Bronchial epithelial cell (primary cell): ENCODE measurements at regions not wholly inside any gene's neighbourhood (a gene's known extent, or its start where the extent isn't known, plus 50 kb on each side); places are given as distances from the start of the nearest gene placed in this dataset.

Experiments used
- DNase-seq: peaks from one replicate; pipeline ENCODE4 v3.0.0-alpha.2; 2010; ENCODE audit warnings: low read depth
- FAIRE-seq: peaks from 2 replicates; lab custom pipeline; 2011; peaks lifted over from hg19 to GRCh38; lab: Jason Lieb, UNC
- H3K27me3 ChIP-seq: 2 replicates; pipeline ENCODE4 v1.5.1; 2011; ENCODE audit warnings: low read length; ENCODE audit not compliant: control insufficient read depth, insufficient read depth
- H3K36me3 ChIP-seq: 2 replicates; pipeline ENCODE4 v1.5.1; 2011; ENCODE audit warnings: low read length; ENCODE audit not compliant: control insufficient read depth, insufficient read depth
- H3K4me3 ChIP-seq: 2 replicates; pipeline ENCODE4 v1.5.1; 2011; ENCODE audit warnings: mild to moderate bottlenecking, low read depth, low read length, control low read depth
- CTCF ChIP-seq: IDR thresholded peaks from 2 replicates; pipeline ENCODE4 v1.5.1; 2011; ENCODE audit warnings: mild to moderate bottlenecking, moderate library complexity, low read length, control low read depth, inconsistent platforms; ENCODE audit not compliant: insufficient read depth, severe bottlenecking

- FAIRE-seq (no peak), DNase-seq (peak; percentile 17)
- TF ChIP-seq CTCF: no peak
These were observed 133.6 kb upstream of the NR3C1 start for GRCh38 chr5:143537056-143537455.

GRCh38 chr5:143536364-143536763 lies 132.9 kb upstream of the NR3C1 start:
- H3K36me3 ChIP-seq: no peaks in the 10 kb centered on the region
- no peaks in the 10 kb centered on the region for H3K27me3 ChIP-seq
- H3K4me3 ChIP-seq: no peak overlapping the region
- DNase-seq (peak; percentile 97), FAIRE-seq (no peak)
- TF ChIP-seq CTCF: no peak

More at GRCh38 chr5:143537056-143537455, 133.6 kb upstream of the NR3C1 start:
- no peak overlapping the region for H3K4me3 ChIP-seq
- H3K27me3 ChIP-seq: no peaks in the 10 kb centered on the region
- H3K36me3 ChIP-seq: no peaks in the 10 kb centered on the region

GRCh38 chr5:143534761-143535154 lies 131.3 kb upstream of the NR3C1 start:
- H3K27me3 ChIP-seq: no peaks in the 10 kb centered on the region
- no peaks in the 10 kb centered on the region for H3K36me3 ChIP-seq
- DNase-seq: no peak
- TF ChIP-seq CTCF: no peak
- H3K4me3 ChIP-seq: no peak overlapping the region
- FAIRE-seq: no peak

GRCh38 chr5:143533978-143534760 lies 130.7 kb upstream of the NR3C1 start:
- FAIRE-seq (no peak), DNase-seq (no peak)
- no peak for TF ChIP-seq CTCF
- Histone ChIP-seq H3K4me3 (no peak overlapping the region), H3K36me3 (no peaks in the 10 kb centered on the region), H3K27me3 (no peaks in the 10 kb centered on the region)

- Histone ChIP-seq H3K27me3 (no peaks in the 10 kb centered on the region), H3K36me3 (no peaks in the 10 kb centered on the region), H3K4me3 (no peak overlapping the region)
- TF ChIP-seq CTCF: no peak
- no peak for FAIRE-seq
- DNase-seq: no peak
These were observed 130.0 kb upstream of the NR3C1 start for GRCh38 chr5:143533475-143533874.

- FAIRE-seq: no peak
- peak; percentile 37 for DNase-seq
These were observed 124.3 kb upstream of the NR3C1 start for GRCh38 chr5:143527808-143528207.

More at GRCh38 chr5:143527808-143528207, 124.3 kb upstream of the NR3C1 start:
- no peaks in the 10 kb centered on the region for H3K36me3 ChIP-seq
- no peak overlapping the region for H3K4me3 ChIP-seq
- H3K27me3 ChIP-seq: no peaks in the 10 kb centered on the region
- no peak for TF ChIP-seq CTCF
